ENCODE measurements at regions not wholly inside any gene's neighbourhood (a gene's known extent, or its start where the extent isn't known, plus 50 kb on each side); places are given as distances from the start of the nearest gene placed in this dataset.

GRCh38 chr2:6679471-6679870 lies 186.2 kb downstream of the CMPK2 start:
- TF ChIP-seq CTCF (IDR thresholded peaks at IDR 0.05), result no peak
- no peak for TF ChIP-seq ZNF232 (CRISPR knock-in tag; IDR thresholded peaks at IDR 0.05)
- no peak for TF ChIP-seq JAZF1 (CRISPR knock-in tag; IDR thresholded peaks at IDR 0.05)
- TF ChIP-seq ATF3 (CRISPR knock-in tag; conservative IDR thresholded peaks at IDR 0.05), result no peak
- no peak for TF ChIP-seq FOXJ3 (CRISPR knock-in tag; IDR thresholded peaks at IDR 0.05; ENCODE audit: borderline replicate concordance)
- TF ChIP-seq ATF1 (CRISPR knock-in tag; IDR thresholded peaks at IDR 0.05), result no peak
- no peak for TF ChIP-seq NFYB (CRISPR knock-in tag; conservative IDR thresholded peaks at IDR 0.05; ENCODE audit: low read depth)
- no peak for TF ChIP-seq AFF4 (CRISPR knock-in tag; IDR thresholded peaks at IDR 0.05; ENCODE audit: borderline replicate concordance)
- TF ChIP-seq ZBTB21 (CRISPR knock-in tag; IDR thresholded peaks at IDR 0.05; ENCODE audit: borderline replicate concordance), result no peak
- TF ChIP-seq ZNF317 (CRISPR knock-in tag; IDR thresholded peaks at IDR 0.05; ENCODE audit: borderline replicate concordance, low read depth), result no peak
- no peak for TF ChIP-seq MAX (CRISPR knock-in tag; IDR thresholded peaks at IDR 0.05)

All from WTC11 (cell line).